ENCODE measurements at regions not wholly inside any gene's neighbourhood (a gene's known extent, or its start where the extent isn't known, plus 50 kb on each side); places are given as distances from the start of the nearest gene placed in this dataset.

- no peak for TF ChIP-seq ZNF589 (CRISPR knock-in tag; conservative IDR thresholded peaks at IDR 0.05)
- no peak for TF ChIP-seq HDAC6 (IDR thresholded peaks at IDR 0.05; ENCODE audit: low read depth, low read length)
- TF ChIP-seq HNRNPLL (IDR thresholded peaks at IDR 0.05; ENCODE audit: low read depth, low read length, poor library complexity, severe bottlenecking) = no peak
- TF ChIP-seq SETDB1 (CRISPR knock-in tag; IDR thresholded peaks at IDR 0.05; ENCODE audit: borderline replicate concordance) = no peak
- TF ChIP-seq ZNF20 (CRISPR knock-in tag; IDR thresholded peaks at IDR 0.05) = no peak
- no peak for TF ChIP-seq NCOA2 (CRISPR knock-in tag; IDR thresholded peaks at IDR 0.05)
- no peak for TF ChIP-seq GZF1 (CRISPR knock-in tag; IDR thresholded peaks at IDR 0.05)
- TF ChIP-seq CHD2 (IDR thresholded peaks at IDR 0.05; ENCODE audit: low read depth, low read length) = no peak
- TF ChIP-seq ZNF136 (CRISPR knock-in tag; IDR thresholded peaks at IDR 0.05; ENCODE audit: low read depth) = no peak
- ChIA-PET POLR2A (no interaction called here), CTCF (ENCODE audit: low intra/inter-chr PET ratio, low total read pairs) (no interaction called here)
- Histone ChIP-seq H3K36me3 (replicated peaks in 1 of 2; ENCODE audit: control insufficient read depth in 1 of 2, insufficient read depth in 2 of 2, low read length in 2 of 2) (no peaks in the 10 kb centered on the region), H3K4me3 (replicated peaks in 1 of 3; ENCODE audit: insufficient read depth in 1 of 3, low read depth in 2 of 3, low read length in 3 of 3) (no peak overlapping the region), H3K27ac (ENCODE audit: extremely low read length, insufficient read depth, low read length) (no peak overlapping the region), H3K27me3 (ENCODE audit: control insufficient read depth in 1 of 2, insufficient read depth in 2 of 2, low read length in 2 of 2) (no peaks in the 10 kb centered on the region; a peak in 1 of 5 replicates), H3K9me3 (ENCODE audit: low read length) (no peaks in the 10 kb centered on the region), H3K4me1 (ENCODE audit: insufficient read depth, low read length) (no peaks in the 10 kb centered on the region), H3K79me2 (ENCODE audit: insufficient read depth, low read length) (no peaks in the 10 kb centered on the region), H4K20me1 (ENCODE audit: insufficient read depth, low read length) (no peaks in the 10 kb centered on the region), H3K4me2 (ENCODE audit: low read depth, low read length) (no peak overlapping the region), H3K9ac (ENCODE audit: insufficient read depth, low read depth, low read length) (no peak overlapping the region), H2AFZ (ENCODE audit: low read length) (no peak overlapping the region)
- FAIRE-seq (no peak), DNase-seq (ENCODE audit: low spot score) (peak; percentile 46), ATAC-seq (no peak)
- 6% methylated on average over 3 of the region's 3 CpGs for WGBS (ENCODE audit: low lambda C conversion rate)
- in situ Hi-C loops (cut with HindIII; ENCODE audit: extremely low pct_ligation_motif_present, low pct_unique_long_range_greater_than_20kb) (no loop called here), intact Hi-C loops (cut with micrococcal nuclease; ENCODE audit: unreplicated experiment) (no loop called here)
- no TSS peak for BruUV-seq (replicated peaks)
These were observed 182.7 kb upstream of the GADL1 start for GRCh38 chr3:31077021-31077601.

- H3K36me3 ChIP-seq (replicated peaks in 1 of 2; ENCODE audit: control insufficient read depth in 1 of 2, insufficient read depth in 2 of 2, low read length in 2 of 2) = no peaks in the 10 kb centered on the region
- 6% methylated on average over 1 of the region's 1 CpG for WGBS (ENCODE audit: low lambda C conversion rate)
- no peak overlapping the region for H2AFZ ChIP-seq (ENCODE audit: low read length)
- DNase-seq (ENCODE audit: low spot score) (no peak), ATAC-seq (no peak), FAIRE-seq (no peak)
- H4K20me1 ChIP-seq (ENCODE audit: insufficient read depth, low read length) = no peaks in the 10 kb centered on the region
- in situ Hi-C loops (cut with HindIII; ENCODE audit: extremely low pct_ligation_motif_present, low pct_unique_long_range_greater_than_20kb) = no loop called here
- no peak overlapping the region for H3K4me3 ChIP-seq (replicated peaks in 1 of 3; ENCODE audit: insufficient read depth in 1 of 3, low read depth in 2 of 3, low read length in 3 of 3)
- ChIA-PET CTCF (ENCODE audit: low intra/inter-chr PET ratio, low total read pairs) (no interaction called here), POLR2A (no interaction called here)
- no peaks in the 10 kb centered on the region for H3K79me2 ChIP-seq (ENCODE audit: insufficient read depth, low read length)
- no TSS peak for BruUV-seq (replicated peaks)
- no peak overlapping the region for H3K9ac ChIP-seq (ENCODE audit: insufficient read depth, low read depth, low read length)
- no peaks in the 10 kb centered on the region; a peak in 1 of 5 replicates for H3K27me3 ChIP-seq (ENCODE audit: control insufficient read depth in 1 of 2, insufficient read depth in 2 of 2, low read length in 2 of 2)
- intact Hi-C loops (cut with micrococcal nuclease; ENCODE audit: unreplicated experiment) = no loop called here
- H3K4me2 ChIP-seq (ENCODE audit: low read depth, low read length) = no peak overlapping the region
- no peak overlapping the region for H3K27ac ChIP-seq (ENCODE audit: extremely low read length, insufficient read depth, low read length)
- no peaks in the 10 kb centered on the region for H3K9me3 ChIP-seq (ENCODE audit: low read length)
- H3K4me1 ChIP-seq (ENCODE audit: insufficient read depth, low read length) = no peaks in the 10 kb centered on the region
- no peak for TF ChIP-seq HNRNPL (IDR thresholded peaks at IDR 0.05; ENCODE audit: low read depth, low read length)
- TF ChIP-seq ZNF407 (CRISPR knock-in tag; IDR thresholded peaks at IDR 0.05; ENCODE audit: not compliant biosample characterization) = no peak
These were observed 183.4 kb upstream of the GADL1 start for GRCh38 chr3:31077826-31078225.

All from HepG2 (cell line).